ENCODE measurements at regions not wholly inside any gene's neighbourhood (a gene's known extent, or its start where the extent isn't known, plus 50 kb on each side); places are given as distances from the start of the nearest gene placed in this dataset.

- no peak for DNase-seq
- intact Hi-C loops (cut with DNase I): no loop called here
Observed at GRCh38 chr4:144202081-144202480, 61.6 kb upstream of the GYPA start.

- no peak for DNase-seq
- intact Hi-C loops (cut with DNase I): no loop called here
Observed at GRCh38 chr4:144203155-144203554, 62.6 kb upstream of the GYPA start.

- intact Hi-C loops (cut with DNase I): no loop called here
Observed at GRCh38 chr4:144204431-144204830, 63.9 kb upstream of the GYPA start.

GRCh38 chr4:144206711-144207110, 66.2 kb upstream of the GYPA start:
- no peak for DNase-seq
- intact Hi-C loops (cut with DNase I): no loop called here

More at GRCh38 chr4:144204431-144204830, 63.9 kb upstream of the GYPA start:
- DNase-seq: no peak

DNA sequence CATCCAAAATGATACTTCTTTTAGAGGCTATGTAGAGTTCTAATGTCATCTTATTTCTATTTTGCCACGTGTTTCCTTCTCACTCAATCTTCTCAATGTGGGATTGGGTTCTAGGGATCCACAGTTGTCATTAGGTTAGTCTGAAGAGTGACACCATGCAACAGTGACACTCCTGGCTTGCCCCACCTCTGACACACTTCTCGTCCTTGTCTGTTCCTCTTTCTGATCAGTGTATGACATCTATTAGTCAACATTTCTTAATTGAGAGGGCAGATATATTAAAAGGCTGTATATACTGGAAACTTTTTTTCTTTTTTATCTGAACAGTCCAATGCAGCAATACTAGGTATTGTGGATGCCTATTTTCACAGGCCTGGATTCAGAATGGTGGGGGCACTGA, 67.6 kb upstream of the GYPA start:
- intact Hi-C loops (cut with DNase I): no loop called here

DNA sequence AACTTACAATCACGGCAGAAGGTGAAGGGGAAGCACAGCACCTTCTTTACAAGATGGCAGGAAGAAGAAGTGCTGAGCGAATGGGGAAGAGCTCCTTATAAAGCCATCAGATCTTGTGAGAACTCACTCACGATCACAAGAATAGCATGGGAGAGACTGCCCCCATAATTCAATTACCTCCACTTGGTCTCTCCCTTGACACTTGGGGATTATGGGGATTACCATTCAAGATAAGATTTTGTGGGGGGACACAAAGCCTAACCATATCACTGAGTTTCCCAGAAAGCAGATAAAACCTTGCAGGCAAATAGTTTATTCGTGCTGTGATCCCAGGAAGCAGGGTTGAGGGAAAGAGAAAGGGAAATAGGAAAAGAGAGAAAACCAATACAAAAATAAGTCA, 69.0 kb upstream of the GYPA start:
- DNase-seq: no peak
- intact Hi-C loops (cut with DNase I): no loop called here

More for the DNA sequence above, 67.6 kb upstream of the GYPA start:
- DNase-seq: no peak

- intact Hi-C loops (cut with DNase I): no loop called here
- DNase-seq: no peak
Observed at GRCh38 chr4:144213371-144213770, 72.9 kb upstream of the GYPA start.

GRCh38 chr4:144223149-144223548, 82.6 kb upstream of the GYPA start:
- intact Hi-C loops (cut with DNase I): no loop called here
- DNase-seq: no peak

- DNase-seq: no peak
- intact Hi-C loops (cut with DNase I): no loop called here
Observed at GRCh38 chr4:144223661-144224060, 83.1 kb upstream of the GYPA start.

- DNase-seq: no peak
- intact Hi-C loops (cut with DNase I): no loop called here
Observed at GRCh38 chr4:144259285-144259684, 118.8 kb upstream of the GYPA start.

DNA sequence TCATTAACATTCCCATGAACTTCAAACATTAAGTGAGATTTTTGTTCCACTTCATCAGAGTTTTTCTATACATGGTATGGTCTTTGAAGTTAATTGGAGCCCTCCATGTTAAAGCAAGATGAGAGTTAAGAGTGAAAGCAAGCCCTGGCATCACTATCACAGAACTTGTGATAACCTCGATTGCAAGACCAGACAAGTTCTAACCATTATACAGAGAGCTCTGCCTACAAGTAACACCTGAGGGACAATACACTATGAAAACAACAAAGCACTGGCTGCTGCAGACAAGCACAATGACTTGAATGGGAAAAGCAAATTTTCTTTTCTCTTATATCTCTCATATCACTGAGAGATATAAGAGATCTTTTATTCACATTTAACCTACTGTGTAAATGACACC, 126.6 kb upstream of the GYPA start:
- intact Hi-C loops (cut with DNase I): no loop called here
- DNase-seq: no peak

DNA sequence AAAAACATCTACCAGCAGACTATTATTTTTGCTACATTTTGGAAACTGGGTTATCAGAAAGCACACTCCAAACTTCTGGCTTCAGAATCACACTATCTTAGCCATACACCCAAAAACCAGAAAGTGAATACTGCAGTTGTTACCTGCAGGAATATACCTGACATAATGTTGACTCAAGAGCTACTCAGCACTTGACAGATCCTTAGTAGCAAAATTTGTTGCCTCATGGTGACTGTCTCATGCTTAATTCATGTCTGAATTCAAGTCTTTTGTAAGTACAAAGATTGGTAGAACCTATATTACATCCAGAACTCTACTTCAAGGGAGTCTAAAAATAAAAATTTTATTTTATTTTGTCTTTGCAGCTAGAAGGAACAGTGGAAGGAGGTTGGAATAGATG, 140.2 kb upstream of the GYPA start:
- DNase-seq: no peak
- intact Hi-C loops (cut with DNase I): no loop called here

GRCh38 chr4:144283526-144283925, 143.0 kb upstream of the GYPA start:
- intact Hi-C loops (cut with DNase I): no loop called here
- no peak for DNase-seq

- intact Hi-C loops (cut with DNase I): no loop called here
- DNase-seq: no peak
Observed at GRCh38 chr4:144284026-144284425, 143.5 kb upstream of the GYPA start.

DNA sequence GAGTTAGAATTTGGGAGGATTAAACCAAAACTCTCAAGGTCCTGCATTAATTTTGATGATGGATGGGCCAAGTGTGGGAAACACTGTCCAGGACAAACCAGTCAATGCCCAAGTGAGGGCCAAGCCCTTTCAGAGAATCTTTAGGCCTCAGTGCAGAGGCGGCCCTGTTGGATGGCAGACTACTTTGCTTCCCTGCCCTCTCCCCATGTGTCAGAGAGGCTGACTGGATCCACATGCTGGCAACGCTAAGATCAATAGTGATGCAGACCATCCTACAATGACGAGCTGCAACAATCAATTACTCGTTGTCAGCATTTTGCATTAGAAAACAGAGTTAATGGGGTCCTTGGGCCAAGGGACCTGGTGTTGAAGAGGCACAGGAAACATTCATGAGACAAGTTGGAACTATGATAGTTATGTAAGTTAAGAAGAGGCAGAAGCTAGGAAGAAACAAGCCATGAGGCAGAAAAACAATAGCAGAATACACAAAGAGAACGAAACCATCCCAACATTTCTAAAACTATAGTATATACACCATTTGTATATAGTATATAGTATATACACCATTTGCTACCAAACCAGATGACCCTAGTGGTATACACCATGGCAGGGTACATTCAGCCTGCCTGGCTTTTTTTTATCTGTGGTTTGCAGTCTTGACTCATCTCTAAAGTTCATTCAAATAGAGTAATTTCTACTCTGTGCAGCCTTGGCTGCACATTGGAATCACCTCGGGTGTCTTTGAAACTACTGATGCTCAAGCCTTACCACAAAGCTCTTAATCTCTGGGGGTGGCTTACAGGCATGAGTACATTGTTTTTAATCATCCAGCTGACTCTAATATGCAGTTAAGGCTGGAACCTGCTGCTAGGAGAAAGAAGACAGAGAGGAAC, 147.7 kb upstream of the GYPA start:
- intact Hi-C loops (cut with DNase I): no loop called here

GRCh38 chr4:144289667-144290428, 149.3 kb upstream of the GYPA start:
- no peak for DNase-seq
- intact Hi-C loops (cut with DNase I): no loop called here

More for the DNA sequence above, 147.7 kb upstream of the GYPA start:
- DNase-seq: no peak

DNA sequence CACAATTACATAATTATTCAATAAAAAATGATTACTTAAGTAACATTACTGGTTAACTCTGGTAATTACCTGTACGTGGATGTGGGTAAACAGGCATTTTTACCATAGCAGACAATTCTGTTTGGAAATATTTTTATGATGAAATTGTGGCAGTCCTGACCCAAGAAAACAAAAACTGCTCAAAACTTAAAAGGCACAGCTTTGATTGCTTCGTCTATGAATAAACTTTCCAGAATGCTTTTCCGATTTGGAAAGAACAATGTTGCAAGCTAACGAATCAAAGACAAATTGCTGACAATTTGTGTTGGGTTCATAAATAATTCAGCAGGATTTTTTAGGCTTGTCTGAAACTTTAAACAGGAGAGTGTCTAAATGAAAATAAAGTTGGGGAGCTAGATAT, 150.6 kb upstream of the GYPA start:
- DNase-seq: no peak
- intact Hi-C loops (cut with DNase I): no loop called here

DNA sequence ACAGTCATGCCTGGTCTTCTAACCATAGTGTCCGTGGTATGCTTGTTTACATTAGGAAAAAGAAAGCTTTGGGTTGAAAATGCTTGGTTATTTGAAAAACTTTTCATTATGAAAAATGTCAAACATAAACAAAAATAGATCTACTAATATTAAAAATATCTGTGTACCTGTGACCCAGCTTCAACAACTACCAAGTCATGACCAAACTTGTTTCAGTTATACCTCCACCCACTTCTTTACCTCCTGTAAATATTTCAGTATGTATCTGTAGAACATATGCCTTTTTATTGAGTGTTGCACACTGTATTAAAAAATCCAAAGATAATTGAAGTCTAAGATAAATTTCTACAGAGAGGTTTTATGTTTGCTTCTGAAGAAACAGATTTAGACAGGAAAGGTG, 153.7 kb upstream of the GYPA start:
- no peak for DNase-seq
- intact Hi-C loops (cut with DNase I): no loop called here

- no peak for DNase-seq
- intact Hi-C loops (cut with DNase I): no loop called here
Observed at GRCh38 chr4:144295286-144295995, 154.9 kb upstream of the GYPA start.

GRCh38 chr4:144296941-144297340, 156.4 kb upstream of the GYPA start:
- intact Hi-C loops (cut with DNase I): no loop called here

More at GRCh38 chr4:144296941-144297340, 156.4 kb upstream of the GYPA start:
- no peak for DNase-seq
